NCI-H1105 treated with DMSO at 0.1 percent for 48 hours (cell line): ENCODE measurements at regions not wholly inside any gene's neighbourhood (a gene's known extent, or its start where the extent isn't known, plus 50 kb on each side); places are given as distances from the start of the nearest gene placed in this dataset.

Experiments
- DNase-seq: peaks from one replicate; lab custom pipeline; 2025; lab: John Stamatoyannopoulos, UW

GRCh38 chr7:112882991-112883390 is 92.8 kb upstream of the TMEM168 start:
- no peak for DNase-seq

- no peak for DNase-seq
These were observed 92.3 kb upstream of the TMEM168 start for GRCh38 chr7:112882511-112882910.

GRCh38 chr7:112882022-112882421 is 91.8 kb upstream of the TMEM168 start:
- no peak for DNase-seq

GRCh38 chr7:112880818-112881418 is 90.7 kb upstream of the TMEM168 start:
- no peak for DNase-seq

GRCh38 chr7:112877691-112878460 is 87.7 kb upstream of the TMEM168 start:
- DNase-seq = no peak

- no peak for DNase-seq
These were observed 86.7 kb upstream of the TMEM168 start for GRCh38 chr7:112876877-112877276.

GRCh38 chr7:112874909-112875308 is 84.7 kb upstream of the TMEM168 start:
- DNase-seq = no peak

- no peak for DNase-seq
These were observed 83.8 kb upstream of the TMEM168 start for GRCh38 chr7:112873831-112874553.

GRCh38 chr7:112869111-112869774 is 79.0 kb upstream of the TMEM168 start:
- no peak for DNase-seq

GRCh38 chr7:112868609-112869008 is 78.4 kb upstream of the TMEM168 start:
- no peak for DNase-seq

GRCh38 chr7:112866424-112866823 is 76.2 kb upstream of the TMEM168 start:
- no peak for DNase-seq

- DNase-seq = no peak
These were observed 74.2 kb upstream of the TMEM168 start for GRCh38 chr7:112864380-112864779.

- DNase-seq = no peak
These were observed 68.6 kb upstream of the TMEM168 start for GRCh38 chr7:112858838-112859237.

GRCh38 chr7:112855227-112855626 is 65.0 kb upstream of the TMEM168 start:
- no peak for DNase-seq

GRCh38 chr7:112854169-112854568 is 64.0 kb upstream of the TMEM168 start:
- no peak for DNase-seq

GRCh38 chr7:112853422-112853821 is 63.2 kb upstream of the TMEM168 start:
- DNase-seq = no peak

GRCh38 chr7:112843151-112843550 is 53.0 kb upstream of the TMEM168 start:
- no peak for DNase-seq
